ENCODE measurements at regions not wholly inside any gene's neighbourhood (a gene's known extent, or its start where the extent isn't known, plus 50 kb on each side); places are given as distances from the start of the nearest gene placed in this dataset.

DNA sequence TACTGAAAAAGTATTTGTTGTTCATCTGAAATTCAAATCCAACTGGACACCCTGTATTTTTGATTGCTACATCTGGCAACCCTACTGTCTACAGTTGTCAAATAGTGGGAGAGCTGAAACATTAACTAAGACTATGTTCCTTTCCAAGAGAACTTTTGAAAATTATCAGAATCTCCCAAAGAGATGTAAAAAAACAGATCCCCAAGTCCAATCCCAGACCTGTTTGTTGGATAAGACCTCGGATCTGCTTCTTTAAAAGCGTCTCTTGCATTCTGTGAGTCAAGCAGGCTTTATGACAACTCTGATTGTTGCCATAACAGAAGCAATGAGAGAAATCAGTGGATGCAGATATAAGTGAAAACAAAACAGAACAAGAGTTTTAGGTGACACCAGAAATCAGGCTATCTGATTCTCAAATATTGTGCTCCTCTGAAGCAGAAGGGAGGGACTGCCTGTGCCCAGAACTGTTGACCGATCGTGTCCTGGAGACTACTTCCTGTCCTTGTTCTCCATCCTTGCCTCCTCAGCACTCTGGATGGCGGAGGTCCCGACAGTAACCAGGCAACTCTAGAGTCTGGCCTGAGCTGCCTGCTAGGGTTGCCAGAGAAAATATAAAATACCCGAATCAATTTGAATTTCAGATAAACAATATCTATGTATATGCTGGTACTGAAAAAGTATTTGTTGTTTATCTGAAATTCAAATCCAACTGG lies 853.8 kb downstream of the MAFB start:
- peak; percentile 53 for DNase-seq (ENCODE audit: low read depth)

DNA sequence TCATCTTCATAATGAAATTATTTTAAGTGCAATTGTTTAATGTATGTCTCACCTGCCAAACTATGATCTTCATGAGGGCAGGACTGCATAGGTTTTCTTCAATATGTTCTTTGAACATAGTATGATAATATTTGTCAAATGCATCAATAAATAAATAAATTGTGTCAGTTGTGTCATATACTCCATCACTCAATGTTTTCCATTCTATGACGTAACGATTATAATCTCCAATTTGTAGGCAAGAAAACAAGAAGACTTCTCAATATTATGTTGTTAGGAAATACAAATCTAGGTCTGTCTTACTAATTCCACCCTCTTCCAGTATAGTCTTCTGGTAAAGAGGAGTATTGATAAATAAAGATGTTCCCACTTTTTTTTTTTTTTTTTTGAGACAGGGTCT lies 858.1 kb downstream of the MAFB start:
- no peak for DNase-seq (ENCODE audit: low read depth)

DNA sequence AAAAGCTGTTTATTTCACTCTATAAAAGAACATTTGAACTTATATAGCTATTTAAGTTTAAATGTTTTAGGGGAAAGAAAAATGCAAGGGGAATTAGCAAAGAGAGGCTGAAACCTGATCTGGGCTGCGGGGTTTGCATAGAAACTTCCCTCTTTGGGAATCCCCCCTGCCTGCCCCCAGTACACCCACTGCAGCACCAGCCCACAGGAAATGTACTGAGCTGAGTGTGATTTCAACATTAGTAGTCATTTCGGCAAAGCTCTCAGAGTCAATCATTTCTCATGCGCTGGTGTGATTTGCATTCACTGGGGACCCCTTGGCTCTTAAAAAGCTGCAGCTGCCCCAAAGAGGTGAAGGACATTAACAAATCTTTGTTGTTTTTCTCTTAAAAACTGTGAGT lies 859.4 kb downstream of the MAFB start:
- DNase-seq (ENCODE audit: low read depth) = peak; percentile 29

DNA sequence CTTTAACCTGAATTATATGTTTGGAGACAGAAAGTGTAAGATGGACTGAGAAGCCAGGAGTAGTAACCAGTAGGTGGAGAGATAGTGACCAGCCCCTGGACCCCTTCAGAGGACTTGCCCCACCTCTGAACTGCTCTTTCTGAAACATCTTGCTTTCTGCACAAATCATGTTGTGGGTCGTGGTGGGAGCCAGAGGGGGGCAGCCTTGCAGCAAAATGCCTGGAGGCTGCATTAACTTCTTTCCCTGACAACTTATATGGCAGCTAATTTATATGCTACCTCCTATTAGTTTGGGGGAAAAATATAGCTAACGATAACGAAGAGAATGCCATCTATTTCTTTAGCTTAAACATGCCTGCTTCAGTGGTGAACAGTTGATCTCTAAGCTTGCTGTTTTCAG lies 859.8 kb downstream of the MAFB start:
- peak; percentile 56 for DNase-seq (ENCODE audit: low read depth)

DNA sequence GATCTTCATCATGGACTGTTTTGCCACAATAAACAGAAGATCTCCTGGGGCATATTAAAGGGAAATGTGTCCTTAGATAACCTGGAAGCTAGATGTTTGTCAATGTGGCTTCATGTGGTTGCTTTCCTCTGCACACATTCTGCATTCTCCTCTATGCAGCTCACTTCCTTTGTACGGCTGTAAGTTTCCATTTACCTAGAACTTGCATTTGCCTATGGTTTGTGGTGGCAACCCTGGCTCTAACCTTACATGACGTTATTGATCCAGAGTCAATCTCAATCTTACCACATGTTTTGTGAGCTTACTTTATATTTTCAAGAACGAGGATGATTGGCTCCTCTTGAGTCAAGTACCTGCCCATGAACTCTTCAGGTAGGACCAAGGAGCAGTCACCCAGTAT lies 863.1 kb downstream of the MAFB start:
- peak; percentile 99 for DNase-seq (ENCODE audit: low read depth)

DNA sequence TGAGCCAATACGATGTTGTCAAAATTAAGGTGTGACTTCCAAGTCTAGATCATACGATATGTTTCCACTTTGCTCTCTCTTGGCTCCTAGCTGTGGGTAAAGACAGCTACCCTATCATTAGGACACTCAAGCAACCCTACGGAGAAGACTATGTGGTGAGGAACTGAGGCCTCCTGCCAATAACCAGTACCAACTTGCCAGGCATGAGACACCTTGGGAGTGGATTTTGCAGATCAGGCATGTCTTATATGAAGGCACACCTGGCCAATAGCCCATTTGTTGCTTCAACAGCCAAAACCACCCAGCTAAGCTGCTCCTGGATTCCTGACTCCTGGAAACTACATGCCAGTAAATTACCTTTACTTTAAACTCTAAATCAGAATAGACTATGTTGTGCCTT lies 863.4 kb downstream of the DHX35 start:
- no peak for DNase-seq (ENCODE audit: low read depth)

DNA sequence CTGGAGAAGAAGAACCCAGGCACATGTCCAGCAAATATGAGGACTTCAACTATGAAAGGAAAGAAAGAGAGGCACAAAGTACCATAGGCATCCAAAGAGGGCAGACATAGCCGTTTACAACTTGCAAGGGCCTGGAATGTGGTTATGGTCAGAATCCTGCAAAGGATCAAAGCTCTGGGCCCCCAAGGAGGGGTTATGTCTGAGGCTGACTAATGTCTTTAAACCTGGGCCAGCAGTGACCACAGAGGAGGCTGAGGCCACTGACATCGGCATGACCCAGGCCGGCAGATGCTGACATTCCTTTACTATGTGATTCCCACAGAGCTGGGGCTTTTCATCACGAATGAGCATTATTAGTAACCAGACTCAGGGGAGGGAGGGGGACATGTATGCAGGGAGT lies 861.1 kb downstream of the DHX35 start:
- peak; percentile 100 for DNase-seq (ENCODE audit: low read depth)

DNA sequence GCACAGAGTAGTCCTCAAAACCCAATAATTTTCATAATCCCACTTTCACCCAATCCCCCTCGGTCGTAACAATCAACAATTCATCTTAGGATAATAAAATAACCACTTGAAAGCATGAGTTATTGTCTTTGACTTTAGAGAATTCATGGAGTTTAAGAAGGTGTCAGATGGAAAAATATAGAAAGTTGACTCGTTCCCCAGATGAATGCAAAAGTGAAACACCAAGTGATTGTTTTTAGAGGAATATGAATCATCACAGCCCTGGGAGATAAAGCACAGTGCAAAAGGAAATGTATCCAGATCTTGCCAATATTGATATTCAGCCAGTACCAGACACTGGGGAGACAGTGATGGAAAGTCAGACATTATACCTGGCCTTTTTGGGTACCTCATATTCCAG lies 860.5 kb downstream of the DHX35 start:
- DNase-seq (ENCODE audit: low read depth) = peak; percentile 89

DNA sequence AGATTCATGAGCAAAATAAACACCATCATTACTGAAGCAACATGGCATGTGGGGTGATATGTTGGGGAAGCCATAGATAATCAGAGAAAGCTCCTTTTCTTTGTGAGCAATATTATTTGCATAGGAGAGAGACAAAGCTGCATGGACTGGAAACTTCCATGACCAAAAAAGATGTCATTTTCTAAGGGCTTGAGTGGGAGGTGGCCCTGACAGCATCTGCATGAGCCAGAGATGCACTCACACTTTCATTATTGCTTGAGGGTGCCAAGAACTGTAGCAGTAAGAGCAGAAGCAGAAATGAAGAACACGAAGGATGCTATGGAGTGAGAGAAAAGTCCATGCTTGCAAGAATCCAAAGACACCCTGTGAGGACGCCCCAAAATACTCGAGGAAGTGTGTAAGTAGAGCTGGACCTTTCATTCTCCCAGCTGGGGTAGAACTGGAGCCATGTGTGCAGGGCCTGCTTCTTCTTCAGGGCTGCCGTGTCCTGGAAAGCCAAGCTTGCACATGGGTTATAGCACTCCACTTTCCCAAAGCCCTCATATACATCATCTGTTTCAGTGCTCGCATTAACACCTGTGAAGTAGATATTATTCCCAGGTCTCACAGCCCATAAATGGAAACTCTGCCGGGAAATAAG lies 851.2 kb downstream of the DHX35 start:
- DNase-seq (ENCODE audit: low read depth) = no peak

DNA sequence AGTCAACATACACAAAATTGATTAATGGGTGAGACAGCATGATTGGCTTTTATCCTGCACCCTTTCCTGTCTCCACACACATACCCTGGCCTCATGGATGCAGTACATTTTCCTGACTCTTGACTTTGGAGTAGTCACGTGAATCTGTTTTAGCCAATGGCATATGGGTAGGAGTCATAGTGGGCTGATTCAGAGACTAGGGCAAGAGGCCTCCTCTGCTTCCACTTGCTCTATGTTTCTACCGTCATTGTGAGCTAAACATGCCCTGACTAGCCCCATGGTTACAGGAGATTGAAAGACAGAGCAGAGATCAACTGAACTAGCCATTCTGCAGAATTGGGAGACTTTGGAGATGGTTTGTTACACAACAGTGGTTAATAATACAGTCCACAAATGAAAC lies 850.0 kb downstream of the DHX35 start:
- DNase-seq (ENCODE audit: low read depth) = no peak

DNA sequence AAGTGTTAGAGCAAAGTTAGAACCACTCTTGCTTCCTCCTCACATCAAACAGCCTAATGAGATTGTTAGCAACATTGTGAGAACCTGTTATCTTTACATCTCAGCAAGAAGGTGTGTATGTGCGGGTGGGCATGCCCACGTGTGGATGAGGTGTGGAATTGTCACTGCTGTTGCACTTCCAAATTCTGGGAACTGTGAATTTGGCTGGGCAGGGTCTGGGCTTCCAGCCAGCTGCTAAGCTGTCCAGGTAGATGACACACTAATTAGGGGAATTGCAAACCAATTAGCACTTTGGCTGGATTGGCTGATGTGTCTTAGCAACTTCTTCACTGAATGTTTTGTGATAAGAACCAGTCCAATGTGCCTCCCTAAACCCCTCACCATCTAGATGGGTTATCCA lies 848.2 kb downstream of the DHX35 start:
- no peak for DNase-seq (ENCODE audit: low read depth)

DNA sequence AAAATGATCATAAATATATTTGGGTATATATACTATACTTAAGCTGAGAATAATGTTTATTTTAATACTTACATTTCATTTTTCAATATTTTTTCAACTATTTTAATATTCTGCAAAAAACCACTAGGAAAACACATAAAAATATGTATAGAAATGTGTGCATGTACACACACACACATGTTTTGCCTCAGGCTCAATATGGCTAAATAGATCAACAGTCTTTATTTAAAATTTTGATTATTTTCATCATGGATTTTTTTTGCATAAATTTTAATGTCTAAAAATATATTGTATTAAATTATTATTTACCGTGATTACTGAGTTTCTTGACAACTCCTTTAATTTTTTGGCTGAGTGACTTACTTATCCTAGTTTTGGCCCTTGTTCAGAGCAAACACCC lies 846.5 kb downstream of the DHX35 start:
- DNase-seq (ENCODE audit: low read depth) = no peak

DNA sequence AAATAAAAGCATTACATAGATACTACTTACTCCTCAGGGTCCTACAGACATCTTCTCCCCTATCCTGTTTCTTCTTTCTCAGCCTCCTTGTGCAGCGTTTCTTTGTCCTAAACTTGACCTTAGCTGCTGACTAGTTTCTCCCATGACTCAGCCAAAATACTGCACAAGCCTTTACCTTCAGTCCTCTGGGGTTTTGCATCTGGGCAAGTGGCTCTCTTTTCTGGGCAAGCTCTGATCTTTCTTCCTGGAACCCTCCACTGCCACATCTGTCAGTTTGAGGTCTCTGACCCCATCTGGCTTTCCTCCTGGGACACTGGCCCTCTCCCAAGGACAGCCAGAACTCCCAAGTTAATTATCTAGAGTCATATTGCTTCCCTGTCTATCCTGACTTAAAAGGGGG lies 838.4 kb downstream of the DHX35 start:
- peak; percentile 96 for DNase-seq (ENCODE audit: low read depth)

DNA sequence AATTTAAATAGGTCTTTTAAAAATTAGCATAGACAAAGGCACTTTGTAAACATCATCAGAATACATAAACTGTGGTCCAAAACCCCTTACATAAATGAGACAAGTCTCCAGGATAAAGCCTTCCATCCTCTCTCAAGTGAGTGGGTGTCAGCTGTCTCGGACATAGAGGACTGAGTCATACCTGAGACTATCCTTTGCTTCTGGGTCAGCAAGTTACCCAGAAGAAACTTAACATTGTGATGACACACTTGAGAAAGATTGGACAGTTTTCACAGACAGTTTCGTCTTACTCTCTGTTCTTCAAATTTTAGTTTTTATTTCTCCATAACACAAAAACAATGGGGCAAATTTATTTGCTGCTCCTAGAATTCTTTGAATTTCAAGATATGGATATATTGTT lies 838.0 kb downstream of the DHX35 start:
- DNase-seq (ENCODE audit: low read depth) = peak; percentile 91

DNA sequence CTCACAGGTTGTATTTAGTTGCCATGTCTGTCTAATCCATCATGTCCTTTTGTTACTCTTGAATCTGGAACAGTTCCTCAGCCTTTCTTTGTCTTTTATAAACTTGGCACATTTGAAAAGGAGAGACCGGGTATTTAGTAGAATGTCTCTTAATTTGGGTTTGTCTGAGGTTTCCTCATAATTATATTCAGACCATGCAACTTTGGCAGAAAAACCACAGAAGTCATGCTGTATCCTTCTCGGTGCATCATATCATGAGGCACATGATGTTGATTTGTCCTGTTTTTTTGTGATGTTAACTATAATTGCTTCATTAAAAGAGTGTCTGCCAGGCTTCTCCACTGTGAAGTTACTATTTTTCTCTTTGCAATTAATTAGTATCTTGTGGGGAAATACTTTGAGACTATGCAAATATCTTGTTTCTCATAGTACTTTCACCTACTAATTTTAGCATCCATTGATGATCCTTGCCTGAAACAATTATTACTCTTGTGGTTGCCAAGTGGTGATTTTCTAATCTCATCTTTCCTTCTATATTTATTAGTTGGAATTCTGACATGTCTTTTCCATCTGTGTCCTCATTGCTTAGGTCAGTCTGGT lies 837.3 kb downstream of the DHX35 start:
- peak; percentile 53 for DNase-seq (ENCODE audit: low read depth)

DNA sequence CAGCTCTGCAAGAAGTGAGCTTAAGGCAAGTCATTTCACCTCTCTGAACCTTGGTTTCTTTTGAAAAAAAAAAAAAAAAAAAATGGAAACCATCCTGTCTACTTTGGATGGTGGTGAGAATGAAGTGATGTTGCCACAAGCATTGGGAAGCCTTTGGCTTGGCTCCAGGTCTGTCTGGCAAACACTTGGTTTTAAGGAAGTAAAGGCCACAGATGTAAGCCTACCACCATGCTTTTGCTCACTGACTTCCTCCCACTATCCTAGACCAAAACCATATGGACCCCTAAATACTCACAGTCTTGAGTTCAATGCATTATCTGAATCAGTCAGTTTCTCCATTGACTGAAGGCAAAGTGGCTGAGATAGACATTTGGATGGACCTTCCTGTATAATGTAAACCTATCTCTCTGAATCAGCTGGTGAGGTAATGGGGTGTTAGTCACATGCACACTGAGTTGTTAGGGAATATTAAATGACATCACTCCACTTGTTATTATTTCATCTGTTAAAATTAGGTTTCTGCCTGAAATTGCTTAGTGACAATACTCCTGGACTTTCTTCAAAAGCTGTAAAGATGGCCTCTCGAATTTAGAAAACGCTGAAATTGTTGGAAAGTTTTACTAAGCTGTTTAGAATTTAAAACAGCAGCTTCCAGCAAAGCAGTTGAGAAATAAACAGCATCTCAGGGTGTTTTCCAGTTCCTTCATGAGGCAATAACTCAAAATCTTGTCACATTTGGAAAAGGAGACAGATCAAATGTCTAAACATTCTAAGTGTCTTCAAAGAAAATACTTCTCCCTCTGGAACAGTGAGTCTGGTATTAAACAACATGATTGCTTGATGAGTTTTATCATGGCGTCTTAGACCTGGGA lies 833.5 kb downstream of the DHX35 start:
- DNase-seq (ENCODE audit: low read depth) = peak; percentile 81

DNA sequence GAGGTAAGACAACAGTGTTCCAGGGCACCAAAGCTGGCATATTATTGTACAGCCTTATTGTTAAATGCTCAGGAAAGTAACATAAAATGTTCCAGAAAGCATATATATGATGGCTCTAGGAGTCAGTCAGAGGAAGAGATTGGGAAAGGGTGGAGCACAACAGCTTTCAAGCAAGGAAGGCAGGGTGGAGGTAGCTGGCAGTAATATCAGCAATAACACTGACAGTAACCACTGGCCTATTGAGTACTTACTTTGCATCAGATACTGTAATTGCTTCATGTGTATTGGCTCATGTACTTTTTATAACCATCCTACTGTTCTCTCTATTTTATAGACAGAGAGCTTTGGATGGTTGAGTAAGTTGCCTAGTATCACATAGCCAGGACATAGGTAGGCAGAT lies 830.2 kb downstream of the DHX35 start:
- DNase-seq (ENCODE audit: low read depth) = no peak

DNA sequence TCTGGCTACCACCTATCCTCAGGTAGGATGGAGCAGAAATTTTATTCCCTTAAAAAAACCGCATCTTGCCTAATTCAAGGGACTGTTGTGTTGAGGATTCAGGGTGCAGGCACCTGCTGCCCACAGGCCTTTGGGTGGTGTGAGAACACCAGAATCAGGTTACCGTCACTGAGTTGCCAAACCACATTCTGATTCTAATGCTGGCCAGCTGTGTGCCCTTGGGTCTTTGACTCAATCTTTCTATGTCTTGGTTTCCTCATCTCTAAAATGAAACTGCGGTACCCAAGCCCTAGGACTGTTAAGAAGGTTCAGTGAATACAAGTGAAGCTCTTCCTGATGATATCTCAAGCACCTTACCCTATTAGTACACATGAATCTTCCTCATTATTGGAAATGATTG lies 827.3 kb downstream of the DHX35 start:
- peak; percentile 55 for DNase-seq (ENCODE audit: low read depth)

DNA sequence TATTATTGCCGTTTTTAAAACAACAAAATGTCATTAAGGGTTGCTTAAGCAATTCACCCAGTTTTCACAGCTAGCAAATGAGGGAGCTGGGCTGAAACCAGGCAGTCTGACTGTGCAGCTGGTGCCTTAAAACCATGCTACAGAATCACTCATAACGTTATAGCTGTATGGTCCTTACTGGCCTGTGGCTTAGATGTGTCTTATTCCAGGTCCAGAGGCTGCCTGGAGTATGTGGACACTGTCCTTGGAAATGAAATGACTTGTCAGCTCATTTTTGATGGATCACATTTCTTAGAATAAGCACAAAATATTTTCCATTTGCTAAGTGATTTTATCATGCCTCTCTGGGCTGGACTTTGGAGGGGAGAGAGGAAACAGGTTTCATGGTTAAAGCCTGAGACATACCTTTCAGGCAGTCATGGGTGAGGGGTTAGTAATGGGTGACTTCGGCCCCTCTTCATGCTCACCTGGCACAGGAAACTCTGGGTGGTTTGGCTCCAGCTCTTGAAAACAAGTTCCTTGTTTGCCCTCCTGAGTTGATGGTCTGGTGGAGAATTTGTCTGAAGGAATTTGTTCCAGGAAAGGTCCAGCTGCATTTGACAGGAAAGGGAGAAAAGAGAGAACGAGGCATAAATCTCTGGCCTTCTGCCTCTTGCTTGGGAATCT lies 823.2 kb downstream of the DHX35 start:
- DNase-seq (ENCODE audit: low read depth) = peak; percentile 42

DNA sequence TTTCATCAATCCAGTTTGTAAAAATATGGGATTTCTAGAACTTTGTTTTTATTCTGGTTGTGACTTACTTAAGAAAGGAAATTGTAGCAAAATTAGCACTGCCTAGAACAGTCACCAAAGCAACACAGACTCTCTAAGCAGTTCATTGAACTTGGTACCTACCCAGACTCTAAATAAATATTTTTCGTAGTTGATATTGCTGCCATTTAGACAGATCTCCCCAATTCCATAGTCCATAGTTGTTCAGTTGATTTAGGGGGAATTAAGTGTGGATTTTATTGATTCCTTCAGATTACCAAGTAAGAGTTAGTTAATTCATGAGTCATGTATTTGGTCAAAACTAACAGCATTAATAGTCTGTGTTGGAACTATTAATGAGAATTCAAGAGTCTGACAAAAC lies 822.5 kb downstream of the DHX35 start:
- no peak for DNase-seq (ENCODE audit: low read depth)

DNA sequence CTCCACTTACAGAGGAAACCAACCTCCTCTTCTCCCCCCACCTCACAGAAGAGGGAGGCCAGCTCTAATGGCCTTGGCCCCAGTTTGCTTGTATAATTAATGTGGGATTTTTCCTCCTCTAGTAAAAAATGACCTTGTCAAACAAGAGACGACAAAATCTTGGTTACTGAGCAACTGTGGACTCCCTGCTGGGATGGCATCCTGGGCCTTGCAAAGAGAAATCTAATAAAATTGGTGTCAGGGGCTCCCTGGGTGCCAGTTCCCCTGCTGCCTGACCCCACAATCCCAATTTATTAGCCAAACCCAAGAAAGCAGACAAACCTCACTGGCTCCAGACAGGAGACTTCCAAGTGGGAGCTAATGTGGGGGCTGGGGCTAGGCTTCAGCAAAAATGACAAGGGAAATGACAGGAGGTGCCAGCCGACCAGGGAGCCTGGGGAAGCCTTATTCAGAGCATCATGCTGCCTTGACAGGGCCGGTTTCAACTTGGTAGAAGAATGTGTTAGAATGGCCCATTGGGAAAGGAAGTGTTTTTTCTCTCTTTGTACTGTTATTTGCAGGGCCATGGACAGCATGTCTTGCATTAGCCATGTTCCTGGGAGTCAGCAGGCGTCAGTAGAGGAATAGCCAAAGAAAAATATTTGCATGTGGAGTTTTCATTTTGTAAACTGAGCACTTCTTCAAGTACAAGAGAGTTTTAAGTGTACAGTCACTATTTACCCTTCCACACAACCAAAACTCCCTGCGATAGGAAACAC lies 816.9 kb downstream of the DHX35 start:
- peak; percentile 79 for DNase-seq (ENCODE audit: low read depth)
